ENCODE measurements at regions not wholly inside any gene's neighbourhood (a gene's known extent, or its start where the extent isn't known, plus 50 kb on each side); places are given as distances from the start of the nearest gene placed in this dataset.
A peak's percentile ranks its signal among the peaks of the same experiment; 100 is the strongest.

DNA sequence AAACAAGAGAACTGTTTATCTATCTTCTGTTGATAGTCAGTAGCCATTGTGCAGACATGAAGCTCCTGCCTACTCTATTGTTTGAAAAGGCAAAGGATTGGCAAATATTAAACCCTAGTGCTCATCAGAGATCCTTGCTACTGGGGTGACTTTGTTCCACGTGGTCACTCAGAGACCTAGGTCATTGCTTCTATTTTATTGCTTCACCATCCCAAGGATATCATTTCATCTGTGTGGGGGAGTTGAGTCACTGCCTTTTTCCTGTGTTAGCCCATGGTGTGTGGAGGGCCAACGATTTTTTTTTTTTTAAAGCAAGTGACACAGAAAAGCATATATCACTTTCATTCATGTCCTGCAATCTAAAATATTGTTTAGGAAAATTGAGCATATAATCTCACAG lies 254.1 kb upstream of the RXFP2 start:
- peak overlapping the region; percentile 99 for H3K27ac ChIP-seq (ENCODE audit: low read depth, low read length)
- no peaks in the 10 kb centered on the region for H3K79me2 ChIP-seq (ENCODE audit: insufficient read depth, low read length)
- TF ChIP-seq, protein P1, sequence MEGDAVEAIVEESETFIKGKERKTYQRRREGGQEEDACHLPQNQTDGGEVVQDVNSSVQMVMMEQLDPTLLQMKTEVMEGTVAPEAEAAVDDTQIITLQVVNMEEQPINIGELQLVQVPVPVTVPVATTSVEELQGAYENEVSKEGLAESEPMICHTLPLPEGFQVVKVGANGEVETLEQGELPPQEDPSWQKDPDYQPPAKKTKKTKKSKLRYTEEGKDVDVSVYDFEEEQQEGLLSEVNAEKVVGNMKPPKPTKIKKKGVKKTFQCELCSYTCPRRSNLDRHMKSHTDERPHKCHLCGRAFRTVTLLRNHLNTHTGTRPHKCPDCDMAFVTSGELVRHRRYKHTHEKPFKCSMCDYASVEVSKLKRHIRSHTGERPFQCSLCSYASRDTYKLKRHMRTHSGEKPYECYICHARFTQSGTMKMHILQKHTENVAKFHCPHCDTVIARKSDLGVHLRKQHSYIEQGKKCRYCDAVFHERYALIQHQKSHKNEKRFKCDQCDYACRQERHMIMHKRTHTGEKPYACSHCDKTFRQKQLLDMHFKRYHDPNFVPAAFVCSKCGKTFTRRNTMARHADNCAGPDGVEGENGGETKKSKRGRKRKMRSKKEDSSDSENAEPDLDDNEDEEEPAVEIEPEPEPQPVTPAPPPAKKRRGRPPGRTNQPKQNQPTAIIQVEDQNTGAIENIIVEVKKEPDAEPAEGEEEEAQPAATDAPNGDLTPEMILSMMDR (IDR thresholded peaks at IDR 0.05; ENCODE audit: extremely low read depth, low read depth, low read length) = no peak
- H3K9me3 ChIP-seq (ENCODE audit: low read depth, low read length) = no peaks in the 10 kb centered on the region
- H3K4me1 ChIP-seq (ENCODE audit: insufficient read depth, low read length) = peaks cover 23% of the 10 kb centered on the region
- peak overlapping the region; percentile 61 for H2AFZ ChIP-seq (ENCODE audit: low read length)
- H3K4me2 ChIP-seq (ENCODE audit: insufficient read depth, low read length) = peak overlapping the region; percentile 86
- peak; percentile 8 for DNase-seq (ENCODE audit: insufficient read length, low spot score, missing footprints)
- no peaks in the 10 kb centered on the region for H3K27me3 ChIP-seq (ENCODE audit: insufficient read depth, low read length)
- no peaks in the 10 kb centered on the region for H4K20me1 ChIP-seq (ENCODE audit: insufficient read depth, low read length)
- H3K4me3 ChIP-seq (ENCODE audit: insufficient read depth, low read length) = peak overlapping the region; percentile 43
- no peaks in the 10 kb centered on the region for H3K36me3 ChIP-seq (ENCODE audit: insufficient read depth, low read length)

DNA sequence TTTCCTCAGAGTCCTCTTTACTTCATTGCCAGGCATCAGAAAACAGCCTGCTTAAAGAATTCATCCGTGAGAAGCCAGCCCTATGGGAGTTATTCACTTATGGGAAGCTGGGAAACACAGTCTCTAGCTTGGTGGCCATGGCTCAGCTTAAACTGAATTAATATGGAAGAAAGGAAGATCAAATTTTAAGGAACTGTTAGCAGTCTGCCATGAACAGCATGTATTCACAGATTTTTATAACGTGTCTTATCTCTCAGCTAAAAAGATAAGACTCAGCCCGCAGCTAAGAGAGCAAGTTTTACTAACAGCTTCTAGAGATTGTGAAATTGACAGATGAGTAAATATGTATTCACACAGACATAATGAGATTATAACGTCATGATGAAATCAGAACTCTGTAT lies 253.7 kb upstream of the RXFP2 start:
- H3K4me1 ChIP-seq (ENCODE audit: insufficient read depth, low read length) = peaks cover 23% of the 10 kb centered on the region
- DNase-seq (ENCODE audit: insufficient read length, low spot score, missing footprints) = no peak
- TF ChIP-seq, protein P1 (IDR thresholded peaks at IDR 0.05; ENCODE audit: extremely low read depth, low read depth, low read length) = no peak
- no peaks in the 10 kb centered on the region for H3K9me3 ChIP-seq (ENCODE audit: low read depth, low read length)
- peak overlapping the region; percentile 61 for H2AFZ ChIP-seq (ENCODE audit: low read length)
- peak overlapping the region; percentile 43 for H3K4me3 ChIP-seq (ENCODE audit: insufficient read depth, low read length)
- peak overlapping the region; percentile 99 for H3K27ac ChIP-seq (ENCODE audit: low read depth, low read length)
- H3K36me3 ChIP-seq (ENCODE audit: insufficient read depth, low read length) = no peaks in the 10 kb centered on the region
- H3K4me2 ChIP-seq (ENCODE audit: insufficient read depth, low read length) = peak overlapping the region; percentile 86
- H3K27me3 ChIP-seq (ENCODE audit: insufficient read depth, low read length) = no peaks in the 10 kb centered on the region
- no peaks in the 10 kb centered on the region for H3K79me2 ChIP-seq (ENCODE audit: insufficient read depth, low read length)
- no peaks in the 10 kb centered on the region for H4K20me1 ChIP-seq (ENCODE audit: insufficient read depth, low read length)

DNA sequence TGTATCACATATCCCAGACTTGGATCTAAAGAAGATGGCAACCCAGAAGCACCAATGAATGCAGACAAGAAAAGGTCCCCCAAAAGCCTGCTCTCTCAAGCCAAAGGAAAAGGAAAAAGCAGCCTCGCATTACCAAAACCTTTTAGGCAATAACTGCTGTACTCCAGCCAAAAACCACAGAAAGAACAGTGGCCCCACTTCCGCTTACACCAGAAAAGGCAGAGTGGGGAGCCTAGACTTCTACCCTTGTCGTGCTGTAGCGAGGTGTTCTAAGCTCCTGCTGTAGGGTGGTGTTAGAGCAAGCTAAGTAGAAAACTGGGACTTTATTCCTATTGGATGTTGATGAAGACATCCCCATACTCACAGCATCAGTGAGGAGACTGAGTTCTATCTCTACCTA lies 244.0 kb upstream of the RXFP2 start:
- Histone ChIP-seq H3K27ac (ENCODE audit: low read depth, low read length) (no peak overlapping the region), H3K27me3 (ENCODE audit: insufficient read depth, low read length) (no peaks in the 10 kb centered on the region), H2AFZ (ENCODE audit: low read length) (peak overlapping the region; percentile 76), H3K4me1 (ENCODE audit: insufficient read depth, low read length) (no peaks in the 10 kb centered on the region), H3K4me3 (ENCODE audit: insufficient read depth, low read length) (no peak overlapping the region), H3K79me2 (ENCODE audit: insufficient read depth, low read length) (no peaks in the 10 kb centered on the region), H3K9me3 (ENCODE audit: low read depth, low read length) (peaks cover 2% of the 10 kb centered on the region), H4K20me1 (ENCODE audit: insufficient read depth, low read length) (no peaks in the 10 kb centered on the region), H3K36me3 (ENCODE audit: insufficient read depth, low read length) (no peaks in the 10 kb centered on the region), H3K4me2 (ENCODE audit: insufficient read depth, low read length) (no peak overlapping the region)
- TF ChIP-seq, protein P1 (IDR thresholded peaks at IDR 0.05; ENCODE audit: extremely low read depth, low read depth, low read length) = no peak
- DNase-seq (ENCODE audit: insufficient read length, low spot score, missing footprints) = no peak

DNA sequence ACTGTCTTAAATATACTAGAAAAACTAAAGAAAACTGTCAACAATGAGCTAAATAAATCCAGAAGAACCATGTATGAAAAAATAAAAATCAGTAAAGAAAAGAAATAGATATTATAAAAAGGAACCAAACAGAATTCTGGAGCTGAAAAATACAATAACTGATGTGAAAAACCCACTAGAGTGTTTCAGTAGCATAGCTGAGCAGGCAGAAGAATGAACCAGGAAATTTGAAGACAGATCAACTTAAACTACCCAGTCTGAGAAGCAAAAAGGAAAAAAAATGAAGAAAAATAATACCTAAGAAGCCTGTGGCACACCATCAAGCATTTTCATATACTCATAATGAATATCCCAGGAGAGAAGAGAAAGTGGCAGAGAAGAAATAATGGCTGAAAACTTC lies 240.1 kb upstream of the RXFP2 start:
- TF ChIP-seq, protein P1 (IDR thresholded peaks at IDR 0.05; ENCODE audit: extremely low read depth, low read depth, low read length) = no peak
- H3K79me2 ChIP-seq (ENCODE audit: insufficient read depth, low read length) = no peaks in the 10 kb centered on the region

More for the DNA sequence above, 240.1 kb upstream of the RXFP2 start:
- Histone ChIP-seq H3K27me3 (ENCODE audit: insufficient read depth, low read length) (no peaks in the 10 kb centered on the region), H3K36me3 (ENCODE audit: insufficient read depth, low read length) (no peaks in the 10 kb centered on the region), H3K27ac (ENCODE audit: low read depth, low read length) (no peak overlapping the region), H3K4me3 (ENCODE audit: insufficient read depth, low read length) (no peak overlapping the region), H3K9me3 (ENCODE audit: low read depth, low read length) (peaks cover 2% of the 10 kb centered on the region), H2AFZ (ENCODE audit: low read length) (no peak overlapping the region), H4K20me1 (ENCODE audit: insufficient read depth, low read length) (no peaks in the 10 kb centered on the region), H3K4me1 (ENCODE audit: insufficient read depth, low read length) (no peaks in the 10 kb centered on the region), H3K4me2 (ENCODE audit: insufficient read depth, low read length) (no peak overlapping the region)
- DNase-seq (ENCODE audit: insufficient read length, low spot score, missing footprints) = no peak

Measured in osteoblast (primary cell).